H9 (cell line): ENCODE measurements at regions not wholly inside any gene's neighbourhood (a gene's known extent, or its start where the extent isn't known, plus 50 kb on each side); places are given as distances from the start of the nearest gene placed in this dataset.
A peak's percentile ranks its signal among the peaks of the same experiment; 100 is the strongest.

Experiments
- DNase-seq: peaks from one replicate; pipeline ENCODE4 v3.0.0-alpha.2; 2017
- H2AFZ ChIP-seq: one replicate; pipeline ENCODE4 v1.6.1; 2013; ENCODE audit warnings: mild to moderate bottlenecking, low read length, control low read depth, moderate library complexity
- H2AK5ac ChIP-seq: 2 replicates; pipeline ENCODE4 v1.6.1; 2013; ENCODE audit warnings: low read length, control low read depth, mixed read lengths; ENCODE audit not compliant: insufficient read length
- H2BK120ac ChIP-seq: one replicate; pipeline ENCODE4 v1.6.1; 2013; ENCODE audit warnings: low read depth, mild to moderate bottlenecking, low read length, control low read depth, inconsistent platforms; ENCODE audit not compliant: poor library complexity, severe bottlenecking
- H2BK12ac ChIP-seq: 2 replicates; pipeline ENCODE4 v1.6.1; 2013; ENCODE audit warnings: low read length, control low read depth, mixed read lengths, low read depth; ENCODE audit not compliant: insufficient read length
- H2BK15ac ChIP-seq: 2 replicates; pipeline ENCODE4 v1.6.1; 2013; ENCODE audit warnings: low read depth, low read length, control low read depth
- H2BK20ac ChIP-seq: one replicate; pipeline ENCODE4 v1.6.1; 2013; ENCODE audit warnings: low read depth, mild to moderate bottlenecking, low read length, control low read depth, inconsistent platforms; ENCODE audit not compliant: poor library complexity, severe bottlenecking
- H2BK5ac ChIP-seq: 2 replicates; pipeline ENCODE4 v1.6.1; 2013; ENCODE audit warnings: low read length, control low read depth, mixed read lengths; ENCODE audit not compliant: insufficient read length
- H3K14ac ChIP-seq: 2 replicates; pipeline ENCODE4 v1.6.1; 2013; ENCODE audit warnings: low read length, control low read depth; ENCODE audit not compliant: insufficient read depth
- H3K18ac ChIP-seq: 2 replicates; pipeline ENCODE4 v1.6.1; 2013; ENCODE audit warnings: low read depth, mild to moderate bottlenecking, mixed read lengths, low read length, control low read depth; ENCODE audit not compliant: insufficient read length
- H3K23ac ChIP-seq: 2 replicates; pipeline ENCODE4 v1.6.1; 2013; ENCODE audit warnings: low read length, control low read depth, mixed read lengths, low read depth; ENCODE audit not compliant: insufficient read length
- H3K23me2 ChIP-seq: 2 replicates; pipeline ENCODE4 v1.6.1; 2013; ENCODE audit warnings: low read depth, mild to moderate bottlenecking, mixed read lengths, low read length, control low read depth; ENCODE audit not compliant: insufficient read length, poor library complexity, severe bottlenecking
- H3K27ac ChIP-seq: 2 replicates; pipeline ENCODE4 v1.5.1; 2013; ENCODE audit warnings: low read length, control low read depth, mixed read lengths, low read depth; ENCODE audit not compliant: insufficient read length
- H3K27me3 ChIP-seq: 2 replicates; pipeline ENCODE4 v1.6.1; 2013; ENCODE audit warnings: low read length, control low read depth, inconsistent platforms; ENCODE audit not compliant: insufficient read depth
- H3K4ac ChIP-seq: 2 replicates; pipeline ENCODE4 v1.6.1; 2013; ENCODE audit warnings: low read depth, mild to moderate bottlenecking, control low read depth, inconsistent platforms, low read length, moderate library complexity
- H3K4me1 ChIP-seq: 2 replicates; pipeline ENCODE4 v1.6.1; 2013; ENCODE audit warnings: low read length, control low read depth, inconsistent platforms; ENCODE audit not compliant: insufficient read depth
- H3K4me2 ChIP-seq: 2 replicates; pipeline ENCODE4 v1.6.1; 2013; ENCODE audit warnings: low read length, control low read depth, mixed read lengths; ENCODE audit not compliant: insufficient read length, insufficient read depth
- H3K56ac ChIP-seq: 2 replicates; pipeline ENCODE4 v1.6.1; 2013; ENCODE audit warnings: low read depth, mild to moderate bottlenecking, mixed read lengths, low read length, control low read depth; ENCODE audit not compliant: insufficient read length
- H3K79me1 ChIP-seq: 2 replicates; pipeline ENCODE4 v1.6.1; 2013; ENCODE audit warnings: low read depth, mild to moderate bottlenecking, moderate library complexity, low read length, control low read depth, inconsistent platforms; ENCODE audit not compliant: insufficient read depth, poor library complexity, severe bottlenecking
- H3K79me2 ChIP-seq: 2 replicates; pipeline ENCODE4 v1.6.1; 2013; ENCODE audit warnings: low read length, control low read depth, inconsistent platforms; ENCODE audit not compliant: insufficient read depth
- H3K9ac ChIP-seq: 2 replicates; pipeline ENCODE4 v1.6.1; 2013; ENCODE audit warnings: low read length, control low read depth, mixed read lengths; ENCODE audit not compliant: insufficient read length; ENCODE audit errors: extremely low read depth
- H3K9me3 ChIP-seq: one replicate; pipeline ENCODE4 v1.6.1; 2013; ENCODE audit warnings: low read depth, low read length, inconsistent platforms; ENCODE audit not compliant: control insufficient read depth
- H3T11ph ChIP-seq: one replicate; pipeline ENCODE4 v1.6.1; 2013; ENCODE audit warnings: mild to moderate bottlenecking, low read length, control low read depth, inconsistent platforms
- H4K20me1 ChIP-seq: one replicate; pipeline ENCODE4 v1.6.1; 2013; ENCODE audit not compliant: control insufficient read depth, insufficient read length, insufficient read depth
- H4K5ac ChIP-seq: 2 replicates; pipeline ENCODE4 v1.6.1; 2013; ENCODE audit warnings: low read depth, mild to moderate bottlenecking, mixed read lengths, low read length, control low read depth; ENCODE audit not compliant: insufficient read length
- H4K8ac ChIP-seq: replicated peaks from 2 replicates; pipeline ENCODE4 v1.6.1; 2013; ENCODE audit warnings: low read length, control low read depth, mixed read lengths, low read depth; ENCODE audit not compliant: insufficient read length
- H4K91ac ChIP-seq: 2 replicates; pipeline ENCODE4 v1.6.1; 2013; ENCODE audit warnings: low read depth, mild to moderate bottlenecking, moderate library complexity, mixed read lengths, low read length, control low read depth; ENCODE audit not compliant: insufficient read length
- H3K27ac Mint-ChIP-seq, 3 experiments: 2 replicates in 2 of 3; 3 replicates in 1 of 3; pipeline ENCODE4 v1.8.0; 2020 to 2021; ENCODE audit warnings: mixed read lengths in 3 of 3, mild to moderate bottlenecking in 1 of 3, moderate library complexity in 1 of 3
- H3K27me3 Mint-ChIP-seq: 2 replicates; pipeline ENCODE4 v1.8.0; 2021; ENCODE audit warnings: low read depth, mild to moderate bottlenecking, moderate library complexity, mixed read lengths
- H3K36me3 Mint-ChIP-seq, 3 experiments: 2 replicates in 2 of 3; 3 replicates in 1 of 3; pipeline ENCODE4 v1.8.0; 2020 to 2021; ENCODE audit warnings: low read depth in 3 of 3, mixed read lengths in 3 of 3; ENCODE audit not compliant: insufficient read depth in 1 of 3
- H3K4me1 Mint-ChIP-seq, 2 experiments: 2 replicates each; pipeline ENCODE4 v1.8.0; 2020; ENCODE audit warnings: mixed read lengths in 2 of 2
- H3K4me3 Mint-ChIP-seq, 2 experiments: 2 replicates in 1 of 2; 3 replicates in 1 of 2; pipeline ENCODE4 v1.8.0; 2020 to 2021; ENCODE audit warnings: mild to moderate bottlenecking in 2 of 2, mixed read lengths in 2 of 2, moderate library complexity in 1 of 2
- H3K9me3 Mint-ChIP-seq, 2 experiments: 2 replicates in 1 of 2; 3 replicates in 1 of 2; pipeline ENCODE4 v1.8.0; 2020; ENCODE audit warnings: mild to moderate bottlenecking in 2 of 2, mixed read lengths in 2 of 2, moderate library complexity in 1 of 2
- CTCF ChIP-seq: fragments of 200-600 bp; sonication (generic); conservative IDR thresholded peaks from 3 replicates; pipeline ENCODE4 v1.8.0; 2021; ENCODE audit warnings: antibody characterized with exemption, mild to moderate bottlenecking
- WGBS: extraction: QIAGEN DNeasy Blood & Tissue Kit; methylation state at CpG from one replicate; pipeline ENCODE4 v1.1.7; 2013; ENCODE audit warnings: missing lambda C conversion rate, low lambda C conversion rate, mixed read lengths; ENCODE audit not compliant: insufficient read length; ENCODE audit errors: extremely low coverage; 5-methylcytosine and 5-hydroxymethylcytosine counted together

- Mint-ChIP-seq H3K27me3 (no peaks in the 10 kb centered on the region), H3K4me3 (no peak overlapping the region), H3K27ac (peak overlapping the region in 1 of 3 experiments; percentile 14; a peak in 1 of 7 replicates), H3K36me3 (peaks cover 0 to 11% (median 5%) of the 10 kb centered on the region in 3 experiments; a peak in 4 of 7 replicates), H3K4me1 (0 out of 4 replicates have a peak, but pooled peaks cover 0 to 4% of the 10 kb centered on the region in 2 experiments), H3K9me3 (peaks cover 12 to 19% of the 10 kb centered on the region in 2 experiments)
- Histone ChIP-seq H2AFZ (no peak overlapping the region), H3K23me2 (no peaks in the 10 kb centered on the region), H3K27me3 (no peaks in the 10 kb centered on the region), H3K4me2 (no peak overlapping the region), H3K4me1 (no peaks in the 10 kb centered on the region), H2BK5ac (no peak overlapping the region), H3K4ac (no peak overlapping the region), H3K9ac (no peak overlapping the region), H4K20me1 (no peaks in the 10 kb centered on the region), H3K79me1 (no peaks in the 10 kb centered on the region), H2BK20ac (no peak overlapping the region), H2BK12ac (no peak overlapping the region), H3K14ac (no peak overlapping the region), H2BK15ac (no peak overlapping the region), H3K9me3 (no peaks in the 10 kb centered on the region), H2BK120ac (no peak overlapping the region), H4K8ac (no peak overlapping the region), H3T11ph (no peak overlapping the region), H3K27ac (no peak overlapping the region), H3K23ac (no peak overlapping the region), H4K5ac (no peak overlapping the region), H4K91ac (no peak overlapping the region), H3K79me2 (no peaks in the 10 kb centered on the region), H3K56ac (no peak overlapping the region), H3K18ac (no peak overlapping the region), H2AK5ac (no peak overlapping the region)
- no peak for DNase-seq
- TF ChIP-seq CTCF: no peak
- WGBS: no CpG with 5 or more reads among the region's 2 CpGs
These were observed 426.0 kb downstream of the GALC start for GRCh38 chr14:87566991-87567390.
